ENCODE measurements at regions not wholly inside any gene's neighbourhood (a gene's known extent, or its start where the extent isn't known, plus 50 kb on each side); places are given as distances from the start of the nearest gene placed in this dataset.
"Not testable (repeated sequence)": the region's sequence is repeated elsewhere in the genome, so short reads cannot be mapped to it uniquely, and the experiment has no call there.

- TF ChIP-seq CTCF, EP300, POLR2AphosphoS5, POLR2A (IDR thresholded peaks at IDR 0.05): not testable (repeated sequence)
Observed at GRCh38 chr15:84480174-84480681, 120.6 kb upstream of the ZSCAN2 start.

All from sigmoid colon (tissue), 4 donors.